Skin epidermis (tissue), 12 donors: ENCODE measurements at regions not wholly inside any gene's neighbourhood (a gene's known extent, or its start where the extent isn't known, plus 50 kb on each side); places are given as distances from the start of the nearest gene placed in this dataset.
"Not testable (repeated sequence)": the region's sequence is repeated elsewhere in the genome, so short reads cannot be mapped to it uniquely, and the experiment has no call there.

Source experiments
- H3K27ac ChIP-seq, 21 experiments: fragments of 200-600 bp; sonication (generic) in 11 of 21; one replicate each; pipeline ENCODE4 v1.5.0; 2020; ENCODE audit warnings: mild to moderate bottlenecking in 3 of 21, inconsistent platforms in 2 of 21, moderate library complexity in 2 of 21
- H3K4me3 ChIP-seq, 7 experiments: fragments of 200-600 bp; sonication (generic) in 2 of 7; one replicate each; pipeline ENCODE4 v1.5.0; 2020; ENCODE audit warnings: inconsistent platforms in 2 of 7, mild to moderate bottlenecking in 2 of 7, moderate library complexity in 1 of 7

DNA sequence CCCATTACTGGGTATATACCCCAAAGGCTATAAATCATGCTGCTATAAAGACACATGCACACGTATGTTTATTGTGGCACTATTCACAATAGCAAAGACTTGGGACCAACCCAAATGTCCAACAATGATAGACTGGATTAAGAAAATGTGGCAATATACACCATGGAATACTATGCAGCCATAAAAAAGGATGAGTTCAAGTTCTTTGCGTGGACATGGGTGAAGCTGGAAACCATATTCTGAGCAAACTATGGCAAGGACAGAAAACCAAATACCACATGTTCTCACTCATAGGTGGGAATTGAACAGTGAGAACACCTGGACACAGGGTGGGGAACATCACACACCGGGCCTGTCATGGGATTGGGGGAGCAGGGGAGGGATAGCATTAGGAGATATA, 54.4 kb upstream of the MUCL1 start:
- H3K4me3 ChIP-seq, H3K27ac ChIP-seq: not testable (repeated sequence)

DNA sequence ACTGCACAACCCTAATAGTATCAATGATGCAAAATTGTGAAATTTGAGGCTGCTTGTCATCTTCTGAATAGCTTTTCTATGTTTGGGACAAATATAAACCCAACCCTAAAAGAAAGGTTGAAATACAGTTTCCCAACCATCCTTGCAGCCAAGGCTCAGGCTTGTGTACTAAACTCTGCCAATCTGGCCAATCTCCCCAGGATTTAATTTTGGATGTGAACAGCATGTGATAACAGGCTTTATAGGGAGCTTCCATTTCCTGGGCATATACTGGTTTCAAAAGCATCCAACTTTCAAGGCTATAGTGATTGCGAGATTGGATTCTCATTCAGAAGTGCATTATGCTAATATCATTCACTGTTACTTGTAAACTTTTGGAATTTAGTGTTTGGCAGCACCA, 55.7 kb upstream of the MUCL1 start:
- Histone ChIP-seq H3K4me3 (no peak overlapping the region), H3K27ac (no peak overlapping the region)

DNA sequence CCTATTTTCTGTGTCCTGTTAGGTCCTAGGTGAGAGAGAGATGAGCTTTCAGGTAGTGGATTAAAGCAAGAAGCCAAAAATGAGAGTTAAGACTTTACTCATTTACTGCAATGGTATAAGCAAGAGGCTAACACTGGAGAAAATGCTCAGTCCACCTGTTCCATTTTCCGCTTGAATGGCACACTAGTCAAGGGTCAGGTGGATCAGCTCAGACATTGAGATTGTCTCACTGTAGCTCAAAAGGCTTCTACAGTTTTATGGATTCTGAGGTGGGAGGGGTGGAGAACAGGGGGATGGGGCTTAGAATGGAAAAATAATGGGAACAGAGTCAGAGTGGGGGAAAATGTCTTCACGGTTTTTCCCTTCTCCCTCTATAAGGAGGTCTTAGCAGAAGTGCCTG, 57.3 kb upstream of the MUCL1 start:
- no peak overlapping the region for H3K4me3 ChIP-seq
- no peak overlapping the region for H3K27ac ChIP-seq

DNA sequence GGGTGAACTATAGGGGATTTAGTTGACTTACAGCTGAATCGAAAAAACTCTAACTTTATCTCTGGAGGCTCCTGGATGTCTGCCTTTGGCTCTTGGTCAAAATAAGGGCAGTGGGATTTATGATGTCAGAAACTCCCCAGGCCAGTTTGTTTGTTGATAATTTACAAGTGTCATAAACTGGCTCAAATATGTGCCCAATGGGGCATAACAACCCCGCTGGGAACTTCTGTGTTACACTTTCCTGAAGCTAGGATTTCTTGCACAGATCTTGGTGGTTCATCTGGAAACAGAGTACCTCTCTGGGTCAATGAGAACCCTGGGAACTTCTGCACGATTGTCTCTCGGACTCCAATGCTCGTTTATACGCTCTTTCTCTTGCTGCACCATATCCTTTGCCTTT, 58.7 kb upstream of the MUCL1 start:
- H3K27ac ChIP-seq: no peak overlapping the region

DNA sequence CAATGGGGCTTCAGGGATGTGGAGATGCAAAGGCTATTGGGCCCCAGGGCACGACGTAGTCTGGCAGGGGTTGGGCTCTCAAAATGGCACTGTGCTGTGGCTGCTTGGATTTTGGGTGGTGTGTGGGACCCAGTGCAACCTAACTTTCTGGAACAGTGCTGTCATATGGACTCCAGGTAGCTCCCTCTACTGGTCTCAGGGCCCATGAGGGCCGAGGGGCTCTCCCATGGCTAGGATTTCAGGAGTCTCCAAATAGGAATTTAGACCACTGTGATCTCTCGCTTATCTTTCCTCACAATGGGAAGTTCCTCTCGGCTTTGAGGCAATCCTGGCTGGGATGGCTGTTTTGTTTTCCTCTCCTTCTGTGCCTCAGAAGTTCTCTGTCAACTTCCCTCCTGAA, 68.2 kb upstream of the MUCL1 start:
- no peak overlapping the region for H3K27ac ChIP-seq
- H3K4me3 ChIP-seq: no peak overlapping the region

More for the DNA sequence above, 58.7 kb upstream of the MUCL1 start:
- H3K4me3 ChIP-seq: no peak overlapping the region

DNA sequence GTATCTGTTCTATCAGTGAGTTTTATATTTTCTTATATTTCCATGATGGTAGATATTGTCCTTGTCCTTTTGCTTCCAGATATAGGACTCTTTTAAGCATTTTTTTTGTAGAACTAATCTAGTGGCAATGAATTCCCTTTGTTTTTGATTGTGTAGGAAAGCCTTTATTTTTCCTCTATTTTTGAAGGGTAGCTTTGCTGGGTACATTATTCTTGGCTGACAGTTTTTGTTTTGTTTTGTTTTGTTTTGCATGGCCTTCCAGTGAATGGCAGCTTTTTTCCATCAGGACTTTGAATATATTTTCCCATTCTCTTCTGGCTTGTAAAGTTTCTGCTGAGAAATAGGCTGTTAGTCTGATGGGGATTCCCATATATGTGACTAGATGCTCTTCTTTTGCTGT, 70.2 kb upstream of the MUCL1 start:
- Histone ChIP-seq H3K27ac (no peak overlapping the region), H3K4me3 (no peak overlapping the region)

DNA sequence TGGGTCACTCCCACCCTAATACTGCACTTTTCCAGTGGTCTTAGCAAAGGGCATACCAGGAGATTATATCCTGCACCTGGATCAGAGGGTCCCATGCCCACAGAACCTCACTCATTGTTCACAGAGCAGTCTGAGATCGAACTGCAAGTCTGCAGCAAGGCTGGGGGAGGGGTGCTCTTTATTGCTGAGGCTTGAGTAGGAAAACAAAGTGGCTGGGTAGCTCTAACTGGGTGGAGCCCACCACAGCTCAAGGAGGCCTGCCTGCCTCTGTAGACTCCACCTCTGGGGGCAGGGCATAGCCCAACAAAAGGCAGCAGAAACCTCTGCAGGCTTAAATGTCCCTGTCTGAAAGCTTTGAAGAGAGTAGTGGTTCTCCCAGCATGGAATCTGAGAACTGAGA, 77.3 kb upstream of the MUCL1 start:
- H3K27ac ChIP-seq, H3K4me3 ChIP-seq: not testable (repeated sequence)

DNA sequence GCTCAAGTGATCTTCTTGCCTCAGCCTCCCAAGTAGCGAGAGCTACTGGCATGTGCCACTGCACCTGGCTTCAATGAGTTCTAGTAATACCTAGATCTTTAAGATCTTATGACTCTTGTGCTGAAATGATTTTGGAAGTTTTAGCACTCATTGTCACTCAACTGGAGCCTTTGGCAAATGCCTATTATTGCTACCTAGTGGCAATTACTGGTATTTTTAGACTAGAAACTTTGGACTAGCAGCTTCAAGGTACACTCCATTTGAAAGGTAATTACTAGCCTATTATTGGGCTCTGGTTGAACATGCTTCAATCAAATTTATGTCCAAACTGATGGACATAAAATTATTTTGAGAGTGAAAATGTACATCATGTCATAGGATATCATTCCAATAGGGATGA, 80.7 kb upstream of the MUCL1 start:
- H3K4me3 ChIP-seq: no peak overlapping the region
- H3K27ac ChIP-seq: no peak overlapping the region

DNA sequence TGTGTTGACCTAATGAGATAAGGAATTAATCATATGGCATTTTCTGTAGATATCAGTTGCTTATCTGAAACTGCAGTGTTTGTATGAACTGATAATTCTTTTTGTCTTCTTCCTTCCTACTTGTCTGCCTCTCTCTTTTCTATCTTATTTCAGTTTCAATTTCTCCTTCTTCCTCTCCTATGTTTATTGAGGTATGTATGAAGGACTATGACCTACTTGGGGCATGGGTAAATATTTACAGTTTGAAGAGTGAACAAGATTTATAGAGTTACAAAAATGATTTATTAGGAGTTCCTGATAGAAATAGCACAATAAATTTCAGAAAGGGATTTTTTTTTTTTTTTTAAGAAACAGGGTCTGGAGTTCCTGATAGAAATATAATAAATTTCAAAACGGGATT, 88.7 kb upstream of the MUCL1 start:
- H3K4me3 ChIP-seq: no peak overlapping the region
- no peak overlapping the region for H3K27ac ChIP-seq

DNA sequence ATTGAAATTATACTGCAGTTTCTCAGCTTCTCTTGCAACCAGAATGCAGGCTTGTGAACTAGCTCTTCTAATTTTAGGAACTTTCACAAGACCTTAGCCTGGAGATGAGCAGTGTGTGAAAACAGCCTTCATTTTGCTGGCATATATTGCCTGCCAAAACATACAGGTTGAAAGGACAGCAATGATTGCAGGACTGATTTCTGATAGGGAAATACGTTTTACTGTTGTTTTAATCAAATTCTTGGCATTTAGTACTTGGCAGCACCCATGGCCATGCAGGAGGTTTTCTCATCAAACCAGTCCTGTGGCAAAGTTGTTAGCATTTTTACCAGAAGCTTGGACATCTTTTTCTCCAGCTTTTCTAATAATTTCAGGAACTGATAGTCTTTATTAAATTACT, 91.9 kb upstream of the MUCL1 start:
- Histone ChIP-seq H3K27ac (no peak overlapping the region), H3K4me3 (no peak overlapping the region)

DNA sequence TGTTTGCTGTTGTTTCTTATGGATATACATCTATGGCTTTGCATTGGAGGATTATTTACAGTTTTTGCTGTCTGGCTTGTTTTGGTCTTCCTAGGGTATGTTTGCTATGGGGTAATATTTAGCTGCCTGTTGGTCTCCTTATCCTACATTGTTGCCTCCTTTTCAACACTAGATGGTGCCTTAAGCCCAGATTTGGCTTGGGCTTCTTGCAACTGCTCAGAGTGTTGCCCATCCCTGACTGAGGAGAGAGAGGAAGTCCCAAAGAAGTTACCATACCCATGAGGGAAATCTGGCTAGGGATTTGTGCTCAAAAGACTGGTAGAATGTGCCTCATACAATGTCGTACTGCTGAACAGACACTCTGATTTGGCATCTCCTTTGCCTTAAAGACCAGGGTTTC, 94.6 kb upstream of the MUCL1 start:
- no peak overlapping the region for H3K27ac ChIP-seq
- H3K4me3 ChIP-seq: no peak overlapping the region

DNA sequence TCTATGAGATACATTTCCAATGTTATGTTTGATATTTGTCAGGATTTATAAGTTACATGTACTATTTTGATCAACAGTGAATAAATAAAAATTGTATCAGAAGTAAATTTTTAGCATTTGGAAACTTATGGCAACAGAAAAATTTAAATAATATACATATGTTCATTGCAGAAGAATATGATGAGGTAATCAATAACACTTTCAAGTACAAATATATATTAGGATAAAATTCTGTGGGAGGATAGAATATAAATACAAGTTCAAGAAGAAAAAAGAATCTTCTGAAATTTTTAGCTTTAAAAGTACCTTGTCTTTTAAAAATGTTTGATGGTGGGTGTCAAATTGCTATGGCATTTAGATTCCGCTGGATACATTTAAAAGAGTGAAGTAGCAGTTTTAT, 102.8 kb upstream of the MUCL1 start:
- no peak overlapping the region for H3K4me3 ChIP-seq
- no peak overlapping the region for H3K27ac ChIP-seq

DNA sequence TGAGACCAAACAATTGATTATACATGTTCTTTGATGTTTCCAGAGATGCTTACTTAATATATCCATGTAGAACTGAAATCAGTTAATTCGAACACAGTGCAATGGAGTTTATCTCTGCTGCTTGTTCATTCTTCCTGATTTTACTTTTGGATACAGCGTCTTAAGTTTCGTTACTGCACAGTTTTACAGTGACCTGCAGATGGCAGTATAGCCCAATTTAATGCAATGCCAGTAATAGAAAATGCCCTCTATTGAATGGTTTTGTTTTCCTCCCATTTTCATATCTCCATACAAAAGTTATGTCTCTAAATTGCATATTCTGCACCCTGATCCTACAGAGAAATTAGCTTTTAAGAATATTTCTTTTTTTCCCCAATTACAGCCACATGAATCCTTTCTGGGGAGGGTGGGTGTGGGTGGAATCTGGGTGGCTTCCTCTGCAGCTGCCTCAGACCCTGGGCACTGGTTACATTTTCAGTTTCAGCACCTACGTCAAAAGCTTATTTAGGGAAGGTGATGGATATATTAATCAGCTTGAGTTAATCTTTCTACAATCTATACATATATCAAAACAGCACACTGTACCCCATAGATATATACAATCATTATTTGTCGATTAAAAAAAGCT, 101.1 kb upstream of the DCD start:
- Histone ChIP-seq H3K4me3 (no peak overlapping the region), H3K27ac (no peak overlapping the region)

DNA sequence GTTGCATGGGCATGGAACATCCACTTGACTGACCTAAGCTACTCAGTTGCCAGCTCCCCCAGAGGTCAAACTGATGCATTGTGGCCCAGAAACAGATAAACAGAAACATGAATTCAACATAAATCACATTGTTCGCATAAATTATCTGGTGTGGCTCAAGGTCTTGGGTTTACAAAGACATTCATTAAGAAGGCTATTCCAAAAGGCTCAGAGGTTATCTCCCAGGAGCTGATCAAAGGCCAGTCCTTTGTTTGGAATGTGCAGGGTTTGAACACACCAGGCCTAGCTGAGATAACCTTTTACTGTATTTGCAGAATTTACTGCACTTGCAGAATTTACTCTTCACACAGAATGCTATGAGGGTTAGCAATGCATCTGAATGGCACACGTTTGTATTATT, 96.4 kb upstream of the DCD start:
- no peak overlapping the region for H3K4me3 ChIP-seq
- H3K27ac ChIP-seq: no peak overlapping the region

DNA sequence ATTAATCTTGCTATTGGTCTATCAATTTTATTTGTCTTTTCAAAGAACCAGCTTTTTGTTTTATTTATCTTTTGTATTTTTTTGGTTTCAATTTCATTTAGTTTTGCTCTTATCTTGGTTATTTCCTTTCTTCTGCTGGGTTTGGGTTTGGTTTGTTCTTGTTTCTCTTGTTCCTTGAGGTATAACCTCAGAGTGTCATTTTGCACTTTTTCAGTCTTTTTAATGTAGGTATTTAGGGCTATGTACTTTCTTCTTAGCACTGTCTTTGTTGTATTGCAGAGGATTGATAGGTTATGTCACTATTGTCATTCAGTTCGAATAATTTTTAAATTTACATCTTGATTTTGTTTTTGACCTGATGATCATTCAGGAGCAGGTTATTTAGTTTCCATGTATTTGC, 92.7 kb upstream of the DCD start:
- H3K27ac ChIP-seq: peak overlapping the region in 1 of 21 experiments; percentile 10
- H3K4me3 ChIP-seq: no peak overlapping the region

DNA sequence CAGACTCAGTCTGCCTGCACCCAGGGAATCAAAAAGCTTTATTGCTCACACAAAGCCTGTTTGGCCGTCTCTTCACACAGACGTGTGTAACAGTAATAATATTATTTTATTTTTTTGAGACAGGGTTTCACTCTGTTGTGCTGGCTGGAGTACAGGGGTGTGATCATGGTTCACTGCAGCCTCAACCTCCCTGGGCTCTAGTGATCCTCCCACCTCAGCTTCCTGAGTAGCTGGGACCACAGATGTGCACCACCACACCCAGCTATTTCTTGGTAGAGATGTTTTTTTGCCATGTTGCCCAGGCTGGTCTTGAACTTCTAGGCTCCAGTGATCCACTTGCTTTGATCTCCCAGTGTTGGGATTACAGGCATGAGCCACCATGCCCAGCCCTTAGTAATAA, 88.4 kb upstream of the DCD start:
- H3K4me3 ChIP-seq: no peak overlapping the region
- no peak overlapping the region for H3K27ac ChIP-seq

DNA sequence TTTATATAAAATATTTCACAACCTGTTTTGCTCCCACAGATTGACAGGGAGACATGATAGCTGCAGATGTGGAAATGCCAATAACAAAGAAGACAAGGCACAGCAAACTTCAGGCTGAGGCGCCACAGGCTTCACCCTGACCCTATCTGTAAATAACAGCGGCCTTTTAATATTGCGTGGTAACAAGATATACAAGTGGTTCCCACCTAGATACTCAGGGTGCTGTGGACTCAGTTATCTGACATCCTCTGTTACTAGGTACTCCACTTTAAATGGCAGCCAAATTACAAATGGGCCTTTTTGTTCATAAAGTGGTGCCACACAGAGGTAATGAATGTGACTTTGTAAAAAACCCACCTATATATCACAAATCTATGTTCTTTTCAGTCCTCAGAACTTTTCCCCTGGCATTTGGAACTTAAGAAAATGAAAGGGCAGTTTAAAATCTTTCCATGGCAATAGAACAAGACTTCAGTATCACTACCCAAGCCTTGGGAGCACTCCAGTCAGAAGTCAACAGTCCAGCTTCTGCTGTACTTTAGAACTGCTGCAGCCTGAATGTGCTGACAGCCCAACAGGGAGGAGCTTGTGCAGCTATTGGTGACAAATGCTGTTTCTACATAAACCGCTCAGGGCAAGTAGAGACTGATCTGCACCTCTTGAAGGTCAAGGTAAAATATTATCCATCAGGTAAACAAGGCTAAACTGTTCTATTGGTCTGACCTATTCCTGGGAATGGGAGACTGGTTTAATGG, 86.2 kb upstream of the DCD start:
- Histone ChIP-seq H3K4me3 (no peak overlapping the region), H3K27ac (no peak overlapping the region)

DNA sequence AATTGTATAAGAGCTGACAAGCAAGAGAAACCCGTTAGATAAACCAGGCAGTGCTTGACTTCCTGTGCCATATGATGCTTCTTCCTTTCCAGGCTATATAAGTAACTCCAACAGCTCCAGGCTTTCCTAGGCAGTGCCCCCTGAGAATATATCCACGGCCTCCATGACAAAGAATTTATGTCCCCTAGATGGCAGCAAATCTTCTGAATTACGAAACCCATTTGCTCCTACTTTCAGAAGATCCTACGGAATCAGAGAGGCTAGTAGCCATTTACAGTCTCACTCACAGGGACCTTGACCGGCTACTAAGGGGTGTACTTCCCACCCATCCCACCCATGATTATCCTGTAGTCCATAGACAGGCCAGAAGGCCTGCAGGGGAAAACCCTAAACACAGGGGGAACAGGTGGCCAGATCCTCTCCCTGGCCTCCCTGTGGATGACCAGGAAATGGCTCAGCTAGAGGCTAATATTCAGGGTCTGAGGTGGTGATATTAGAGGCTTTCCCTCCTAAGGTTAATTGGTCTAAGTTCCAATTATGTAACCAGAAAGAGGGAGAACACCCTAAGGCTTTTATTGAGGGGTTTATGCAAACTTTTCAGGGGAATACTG, 77.2 kb upstream of the DCD start:
- Histone ChIP-seq H3K27ac (no peak overlapping the region), H3K4me3 (no peak overlapping the region)

DNA sequence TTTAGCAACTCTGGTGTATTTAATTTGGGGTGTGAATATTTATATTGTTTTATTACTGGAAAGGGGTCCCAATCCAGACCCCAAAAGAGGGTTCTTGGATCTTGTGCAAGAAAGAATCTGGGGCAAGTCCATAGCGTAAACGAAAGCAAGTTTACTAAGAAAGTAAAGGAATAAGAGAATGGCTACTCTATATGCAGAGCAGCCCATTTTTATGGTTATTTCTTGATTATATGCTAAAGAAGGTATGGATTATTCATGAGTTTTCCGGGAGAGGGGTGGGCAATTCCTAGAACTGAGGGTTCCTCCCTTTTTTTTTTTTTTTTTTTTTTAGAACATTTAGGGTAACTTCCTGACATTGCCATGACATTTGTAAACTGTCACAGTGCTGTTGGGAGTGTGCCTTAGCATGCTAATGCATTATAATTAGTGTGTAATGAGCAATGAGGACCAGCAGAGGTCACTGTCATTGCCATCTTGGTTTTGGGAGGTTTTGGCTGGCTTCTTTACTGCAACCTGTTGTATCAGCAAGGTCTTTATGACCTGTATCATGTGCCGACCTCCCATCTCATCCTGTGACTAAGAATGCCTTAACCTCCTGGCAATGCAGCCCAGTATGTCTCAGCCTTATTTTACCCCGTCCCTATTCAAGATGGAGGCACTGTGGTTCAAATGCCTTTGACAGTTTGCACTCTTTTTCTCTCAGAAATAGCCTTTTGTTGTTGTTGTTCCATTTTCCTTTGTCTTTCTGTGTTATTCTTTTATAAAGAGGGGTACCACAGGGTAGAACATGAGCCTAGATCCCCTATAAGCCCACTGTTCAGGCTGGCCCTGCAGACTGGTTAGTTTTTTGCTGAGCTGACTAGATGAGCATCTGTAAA, 75.5 kb upstream of the DCD start:
- Histone ChIP-seq H3K4me3 (no peak overlapping the region), H3K27ac (no peak overlapping the region)

DNA sequence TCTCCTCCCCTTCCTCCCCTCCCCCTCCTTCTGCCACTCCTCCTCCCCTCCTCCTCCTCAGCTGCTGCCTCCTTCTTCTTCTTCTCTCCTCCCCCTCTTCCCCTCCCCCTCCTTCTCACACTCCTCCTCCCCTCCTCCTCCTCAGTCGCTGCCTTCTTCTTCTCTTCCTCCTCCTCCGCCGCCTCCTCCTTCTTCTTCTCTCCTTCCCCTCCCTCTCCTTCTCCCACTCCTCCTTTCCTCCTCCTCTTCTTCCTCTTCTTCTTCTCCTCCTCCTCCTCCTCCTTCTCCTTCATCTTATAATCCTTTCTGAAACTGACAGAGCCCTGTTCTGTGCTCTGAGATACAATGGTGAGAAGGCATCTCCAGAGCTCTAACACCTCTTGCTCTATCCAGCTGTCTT, 73.1 kb upstream of the DCD start:
- H3K27ac ChIP-seq: no peak overlapping the region
- no peak overlapping the region for H3K4me3 ChIP-seq

DNA sequence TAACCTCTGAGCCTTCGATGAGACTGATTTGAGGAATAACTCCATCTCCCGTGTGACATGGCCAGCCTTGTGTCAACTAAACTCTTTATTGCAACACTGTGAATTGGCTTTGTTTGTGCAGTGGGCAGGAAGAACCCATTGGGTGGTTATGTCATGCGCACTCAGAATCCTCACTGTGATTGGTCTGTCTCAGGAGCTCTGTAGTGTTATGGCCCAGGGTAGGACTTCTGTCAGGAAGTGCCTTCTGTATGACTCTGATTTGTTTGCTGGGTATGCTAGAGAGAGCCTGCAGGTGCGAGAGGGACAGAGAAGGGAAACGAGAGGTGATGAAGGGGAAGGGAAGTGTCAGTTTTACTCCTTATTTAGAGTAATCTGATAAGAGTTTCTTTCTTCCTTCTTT, 71.5 kb upstream of the DCD start:
- H3K27ac ChIP-seq: no peak overlapping the region

More for the DNA sequence above, 71.5 kb upstream of the DCD start:
- no peak overlapping the region for H3K4me3 ChIP-seq
